ENCODE measurements at regions not wholly inside any gene's neighbourhood (a gene's known extent, or its start where the extent isn't known, plus 50 kb on each side); places are given as distances from the start of the nearest gene placed in this dataset.
"Not testable (repeated sequence)": the region's sequence is repeated elsewhere in the genome, so short reads cannot be mapped to it uniquely, and the experiment has no call there.

DNA sequence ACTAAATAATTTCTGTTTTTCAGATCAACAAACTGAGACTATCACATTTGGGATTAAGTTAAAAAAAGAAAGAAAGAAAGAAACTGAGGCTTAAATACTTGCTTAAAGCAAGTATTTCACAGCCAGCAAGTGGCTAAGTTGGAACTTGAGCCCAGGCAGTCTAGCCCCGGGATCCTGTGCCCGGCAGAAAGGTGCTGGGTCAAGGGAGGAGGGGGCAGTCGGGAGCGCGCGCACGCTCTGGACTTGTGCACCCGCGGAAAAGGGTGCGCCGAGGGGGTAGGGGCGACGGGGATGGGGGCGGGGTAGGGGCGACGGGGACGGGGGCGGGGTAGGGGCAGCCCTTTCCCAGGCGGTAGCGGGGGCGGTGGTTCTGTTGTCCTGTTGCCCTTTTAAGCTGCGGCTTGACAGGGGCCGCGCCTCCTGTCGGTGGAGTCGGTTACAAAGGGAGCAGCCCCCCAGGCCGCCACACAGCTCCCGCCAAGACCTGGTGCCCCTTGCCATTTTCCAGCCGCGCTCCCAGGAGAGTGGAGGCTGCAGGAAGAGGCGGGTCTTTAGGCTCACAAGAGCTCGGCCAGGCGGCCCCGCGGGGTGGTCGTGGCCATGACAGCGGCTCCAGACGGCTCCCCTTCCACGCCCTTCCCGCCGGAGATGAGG, 60.6 kb downstream of the GOLGA8T start:
- WGBS, 2 donors: 1 to 2% methylated on average over 14 to 16 of the region's 41 CpGs
- H3K27ac ChIP-seq; H3K36me3 ChIP-seq; H3K9me3 ChIP-seq; H3K4me1 ChIP-seq; DNase-seq; intact Hi-C loops (cut with DNase I): not testable (repeated sequence)
- Histone ChIP-seq H3K4me3 (peak overlapping the region in 3 of 4 donors; percentile 21 to 39 (median 32)), H3K27me3 (peaks cover 0 to 10% (median 0%) of the 10 kb centered on the region in 3 donors)

DNA sequence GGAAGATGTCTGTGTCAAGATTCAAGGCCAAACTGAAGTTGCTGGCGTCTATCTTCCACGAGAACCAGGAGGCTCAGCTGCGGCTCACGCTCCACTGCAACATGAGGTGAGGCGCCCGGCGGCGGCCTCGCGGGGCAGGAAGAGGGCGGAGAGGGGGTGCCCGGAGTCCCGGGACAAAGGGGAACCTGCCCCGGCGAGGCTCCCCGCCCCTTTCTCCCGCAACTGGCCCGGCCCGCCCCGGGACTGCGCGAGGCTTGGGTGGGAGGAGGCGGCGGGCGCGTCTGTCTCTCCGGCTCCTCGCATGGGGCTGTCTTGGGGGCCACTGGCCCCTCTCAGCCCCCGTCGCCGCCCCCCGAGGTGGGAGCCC, 61.1 kb downstream of the GOLGA8T start:
- H3K27ac ChIP-seq; intact Hi-C loops (cut with DNase I); DNase-seq; H3K9me3 ChIP-seq; H3K4me1 ChIP-seq; H3K36me3 ChIP-seq: not testable (repeated sequence)
- H3K4me3 ChIP-seq: peak overlapping the region in 3 of 4 donors; percentile 21 to 39 (median 32)
- peaks cover 0 to 10% (median 0%) of the 10 kb centered on the region in 3 donors for H3K27me3 ChIP-seq
- WGBS, 2 donors: 1 to 2% methylated on average over 25 to 31 of the region's 32 CpGs

GRCh38 chr15:30196769-30197168, 61.9 kb downstream of the GOLGA8T start:
- H3K4me3 ChIP-seq; H3K27ac ChIP-seq; H3K4me1 ChIP-seq; H3K27me3 ChIP-seq; H3K9me3 ChIP-seq; intact Hi-C loops (cut with DNase I); H3K36me3 ChIP-seq; DNase-seq: not testable (repeated sequence)
- WGBS, 2 donors: 85 to 86% methylated on average over 11 of the region's 12 CpGs

DNA sequence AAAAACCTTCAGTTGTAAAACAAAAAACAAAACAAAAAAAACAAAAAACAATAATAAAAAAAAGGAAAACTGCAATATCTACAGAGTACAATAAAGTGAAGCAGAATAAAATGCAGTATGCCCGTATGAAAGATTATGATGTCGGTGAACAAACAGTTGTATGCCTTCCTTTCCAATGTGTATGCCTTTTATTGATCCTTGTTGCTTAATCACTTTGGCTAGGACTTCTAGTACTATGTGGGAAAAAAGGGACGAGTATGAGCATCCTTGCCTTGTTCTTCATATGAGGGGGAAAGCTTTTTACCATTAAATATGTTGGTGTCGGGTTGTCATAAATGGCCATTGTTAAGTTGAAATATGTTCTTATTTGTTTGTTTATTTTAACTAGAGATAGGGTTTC, 66.7 kb downstream of the GOLGA8T start:
- DNase-seq, H3K4me3 ChIP-seq: not testable (repeated sequence)
- 50 to 95% methylated on average over 2 of the region's 4 CpGs for WGBS, 2 donors

GRCh38 chr15:30213733-30214132, 78.9 kb downstream of the GOLGA8T start:
- no CpG with 5 or more reads among the region's 5 CpGs for WGBS, 2 donors
- H3K27me3 ChIP-seq; H3K4me3 ChIP-seq; H3K36me3 ChIP-seq; intact Hi-C loops (cut with DNase I); H3K4me1 ChIP-seq; H3K27ac ChIP-seq; DNase-seq; H3K9me3 ChIP-seq: not testable (repeated sequence)

More for the DNA sequence above, 66.7 kb downstream of the GOLGA8T start:
- H3K36me3 ChIP-seq; H3K27ac ChIP-seq; H3K9me3 ChIP-seq; H3K4me1 ChIP-seq; H3K27me3 ChIP-seq; intact Hi-C loops (cut with DNase I): not testable (repeated sequence)

DNA sequence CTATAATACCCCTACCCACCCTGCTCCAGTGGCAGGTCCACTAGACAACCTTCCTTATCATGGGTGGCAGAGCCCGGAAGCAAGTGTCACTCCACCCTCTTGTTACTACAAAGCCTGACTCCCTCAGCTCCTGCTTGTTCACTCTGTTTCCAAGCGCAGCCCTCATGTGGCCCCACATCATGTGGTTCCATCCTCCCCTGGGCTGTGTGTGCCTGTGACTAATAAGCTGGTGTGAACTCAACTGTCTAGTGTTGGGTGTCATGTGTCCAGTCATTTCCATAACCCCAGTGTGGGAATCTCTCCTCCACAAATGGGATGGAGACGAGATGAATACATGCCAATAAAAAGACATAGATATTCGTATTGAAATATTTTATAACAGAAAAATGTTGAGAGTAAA, 87.0 kb downstream of the GOLGA8T start:
- H3K27me3 ChIP-seq; intact Hi-C loops (cut with DNase I); H3K4me3 ChIP-seq; H3K36me3 ChIP-seq; H3K4me1 ChIP-seq; H3K27ac ChIP-seq; DNase-seq; H3K9me3 ChIP-seq: not testable (repeated sequence)
- no CpG with 5 or more reads among the region's 4 CpGs for WGBS, 2 donors

DNA sequence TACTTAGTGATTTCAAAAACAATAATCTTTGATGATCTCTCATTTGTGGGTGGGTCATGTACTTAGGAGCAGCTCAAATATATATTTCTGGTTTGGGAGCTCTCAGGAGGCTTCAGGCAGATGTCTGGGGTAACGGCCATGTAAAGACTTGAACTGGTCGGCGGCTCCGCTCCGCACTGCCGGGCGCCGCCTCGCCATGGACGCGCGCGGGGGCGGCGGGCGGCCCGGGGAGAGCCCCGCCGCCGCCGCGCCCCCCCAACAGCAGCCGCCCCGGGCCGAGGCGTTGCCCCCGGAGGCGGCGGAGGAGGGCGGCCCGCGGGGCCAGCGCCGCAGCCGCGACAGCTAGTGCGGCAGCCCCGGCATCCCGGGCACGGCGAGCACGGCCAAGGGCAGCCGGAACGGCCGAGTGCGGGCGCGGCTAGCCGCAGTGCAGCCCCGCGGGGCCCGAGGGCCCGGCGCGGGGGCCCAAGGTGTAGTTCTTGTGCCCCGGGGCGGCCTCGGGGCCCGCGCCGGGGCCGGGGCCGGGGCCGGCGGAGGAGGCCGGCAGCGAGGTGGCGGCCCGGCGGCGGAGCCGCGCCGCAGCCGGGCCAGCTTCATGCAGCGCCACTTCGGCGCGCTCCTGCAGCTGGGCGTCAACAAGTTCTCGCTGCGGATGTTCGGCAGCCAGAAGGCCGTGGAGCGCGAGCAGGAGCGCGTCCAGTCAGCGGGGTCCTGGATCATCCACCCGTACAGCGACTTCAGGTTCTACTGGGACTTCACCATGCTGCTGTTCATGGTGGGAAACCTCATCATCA, 88.1 kb downstream of the GOLGA8T start:
- H3K27ac ChIP-seq; H3K36me3 ChIP-seq; H3K9me3 ChIP-seq; intact Hi-C loops (cut with DNase I); DNase-seq; H3K4me1 ChIP-seq; H3K27me3 ChIP-seq; H3K4me3 ChIP-seq: not testable (repeated sequence)
- 2 to 6% methylated on average over 45 to 49 of the region's 91 CpGs for WGBS, 2 donors

GRCh38 chr15:30225233-30225891, 90.5 kb downstream of the GOLGA8T start:
- H3K4me1 ChIP-seq; DNase-seq; H3K9me3 ChIP-seq; H3K27ac ChIP-seq; H3K27me3 ChIP-seq; H3K4me3 ChIP-seq; intact Hi-C loops (cut with DNase I); H3K36me3 ChIP-seq: not testable (repeated sequence)
- WGBS, 2 donors: 5 to 21% methylated on average over 64 to 65 of the region's 77 CpGs

DNA sequence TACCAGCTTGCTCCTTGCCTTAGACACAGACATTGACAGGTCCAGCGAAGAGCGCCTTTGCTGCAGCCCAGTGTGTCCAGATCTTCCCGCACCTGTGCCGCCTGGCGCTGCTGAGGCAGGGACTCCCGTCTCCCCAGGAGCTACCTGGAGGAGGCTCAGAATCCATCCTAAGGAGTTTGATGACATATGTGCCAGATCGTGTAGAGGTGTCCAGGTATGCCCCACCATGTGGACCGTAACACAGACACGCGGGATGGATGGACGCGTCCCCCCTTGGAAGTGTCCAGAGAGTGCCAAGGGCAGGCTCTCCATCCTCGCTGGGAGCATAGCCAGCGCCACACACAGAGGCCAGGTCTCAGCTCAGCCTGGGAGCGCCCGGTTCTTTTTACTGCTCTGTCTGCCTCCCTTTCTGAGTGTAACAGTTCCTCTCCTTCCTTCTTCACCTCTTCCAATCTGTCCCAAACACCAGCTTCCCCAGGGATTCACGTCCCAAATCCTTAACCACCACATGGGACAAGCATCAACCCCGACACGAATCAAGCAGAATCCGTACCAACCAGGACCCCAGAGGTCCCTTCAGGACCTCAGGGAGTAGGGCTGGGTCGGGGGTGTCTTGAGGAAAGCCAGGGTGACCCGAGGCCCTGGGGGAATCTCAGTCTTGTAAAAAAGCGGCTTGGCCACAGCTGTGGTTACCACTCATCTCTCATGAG, 126.7 kb downstream of the GOLGA8T start:
- H3K27ac ChIP-seq; intact Hi-C loops (cut with DNase I); DNase-seq; H3K9me3 ChIP-seq; H3K27me3 ChIP-seq; H3K36me3 ChIP-seq; H3K4me1 ChIP-seq; H3K4me3 ChIP-seq: not testable (repeated sequence)
- 87 to 93% methylated on average over 13 to 14 of the region's 23 CpGs for WGBS, 2 donors

DNA sequence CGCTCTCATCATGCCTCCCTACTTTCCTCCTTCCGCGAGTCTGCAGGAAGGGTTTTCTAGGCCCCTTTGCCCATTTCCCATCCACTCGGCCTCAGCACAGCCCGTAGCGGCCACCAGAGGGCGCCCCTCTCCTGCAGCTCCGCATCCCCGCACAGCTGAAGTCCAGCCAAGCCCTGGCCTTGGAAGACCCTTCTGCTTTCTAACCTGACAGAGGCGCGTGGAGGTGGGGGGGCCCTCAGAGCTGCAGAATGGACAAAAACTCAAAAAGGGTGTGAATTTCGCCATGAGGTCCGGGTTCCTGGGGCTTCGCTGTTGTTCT, 127.2 kb downstream of the GOLGA8T start:
- H3K4me3 ChIP-seq; H3K27ac ChIP-seq; H3K36me3 ChIP-seq; DNase-seq; H3K9me3 ChIP-seq; H3K27me3 ChIP-seq; intact Hi-C loops (cut with DNase I); H3K4me1 ChIP-seq: not testable (repeated sequence)
- WGBS, 2 donors: no CpG with 5 or more reads among the region's 14 CpGs

GRCh38 chr15:30264000-30264399, 129.1 kb downstream of the GOLGA8T start:
- H3K27ac ChIP-seq; H3K9me3 ChIP-seq; H3K4me1 ChIP-seq; intact Hi-C loops (cut with DNase I); H3K4me3 ChIP-seq; DNase-seq; H3K36me3 ChIP-seq; H3K27me3 ChIP-seq: not testable (repeated sequence)
- WGBS, 2 donors: 85 to 93% methylated on average over 3 of the region's 4 CpGs

- DNase-seq; H3K36me3 ChIP-seq; H3K27me3 ChIP-seq; intact Hi-C loops (cut with DNase I); H3K4me3 ChIP-seq; H3K4me1 ChIP-seq; H3K27ac ChIP-seq; H3K9me3 ChIP-seq: not testable (repeated sequence)
- 90 to 91% methylated on average over 8 of the region's 14 CpGs for WGBS, 2 donors
Observed at GRCh38 chr15:30295150-30295844, 98.0 kb downstream of the CHRFAM7A start.
